Nephron (organoid): ENCODE measurements at regions not wholly inside any gene's neighbourhood (a gene's known extent, or its start where the extent isn't known, plus 50 kb on each side); places are given as distances from the start of the nearest gene placed in this dataset.

Experiments used
- H3K27ac Mint-ChIP-seq, 3 experiments: 2 replicates each; pipeline ENCODE4 v1.8.0; 2020; ENCODE audit warnings: mixed read lengths in 3 of 3, mild to moderate bottlenecking in 2 of 3, moderate library complexity in 1 of 3
- H3K27me3 Mint-ChIP-seq: 2 replicates; pipeline ENCODE4 v1.8.0; 2021; ENCODE audit warnings: low read depth, mild to moderate bottlenecking, moderate library complexity, mixed read lengths
- H3K36me3 Mint-ChIP-seq: 2 replicates; pipeline ENCODE4 v1.8.0; 2020; ENCODE audit warnings: low read depth, mixed read lengths
- H3K4me1 Mint-ChIP-seq: 2 replicates; pipeline ENCODE4 v1.8.0; 2020; ENCODE audit warnings: mixed read lengths
- H3K4me3 Mint-ChIP-seq, 3 experiments: 2 replicates each; pipeline ENCODE4 v1.8.0; 2020; ENCODE audit warnings: mild to moderate bottlenecking in 3 of 3, mixed read lengths in 3 of 3, moderate library complexity in 2 of 3
- H3K9me3 Mint-ChIP-seq: 2 replicates; pipeline ENCODE4 v1.8.0; 2020; ENCODE audit warnings: mixed read lengths
- CTCF ChIP-seq, 3 experiments: fragments of 200-600 bp; sonication (generic); IDR thresholded peaks; one replicate each; pipeline ENCODE4 v1.5.0; 2021; ENCODE audit warnings: antibody characterized with exemption in 3 of 3; ENCODE audit not compliant: unreplicated experiment in 3 of 3

GRCh38 chr16:22630242-22630641 lies 119.6 kb downstream of the NPIPB5 start:
- Mint-ChIP-seq H3K27me3 (no peaks in the 10 kb centered on the region), H3K27ac (no peak overlapping the region), H3K4me1 (no peaks in the 10 kb centered on the region), H3K36me3 (no peaks in the 10 kb centered on the region), H3K9me3 (no peaks in the 10 kb centered on the region), H3K4me3 (no peak overlapping the region)
- TF ChIP-seq CTCF (IDR thresholded peaks at IDR 0.05; ENCODE audit: unreplicated experiment in 3 of 3), result no peak

GRCh38 chr16:22631264-22631663 lies 120.6 kb downstream of the NPIPB5 start:
- Mint-ChIP-seq H3K27ac (no peak overlapping the region), H3K4me1 (no peaks in the 10 kb centered on the region), H3K9me3 (no peaks in the 10 kb centered on the region), H3K27me3 (peaks cover 6% of the 10 kb centered on the region), H3K4me3 (no peak overlapping the region), H3K36me3 (no peaks in the 10 kb centered on the region)
- TF ChIP-seq CTCF (IDR thresholded peaks at IDR 0.05; ENCODE audit: unreplicated experiment in 3 of 3), result no peak

- no peaks in the 10 kb centered on the region for H3K9me3 Mint-ChIP-seq
- no peak overlapping the region for H3K27ac Mint-ChIP-seq
- no peak overlapping the region for H3K4me3 Mint-ChIP-seq
- no peaks in the 10 kb centered on the region for H3K4me1 Mint-ChIP-seq
- H3K36me3 Mint-ChIP-seq, result no peaks in the 10 kb centered on the region
- peaks cover 6% of the 10 kb centered on the region for H3K27me3 Mint-ChIP-seq
- no peak for TF ChIP-seq CTCF (IDR thresholded peaks at IDR 0.05; ENCODE audit: unreplicated experiment in 3 of 3)
Observed at GRCh38 chr16:22632606-22633005, 121.9 kb downstream of the NPIPB5 start.

GRCh38 chr16:22633280-22633679 lies 122.6 kb downstream of the NPIPB5 start:
- Mint-ChIP-seq H3K36me3 (no peaks in the 10 kb centered on the region), H3K27me3 (peaks cover 6% of the 10 kb centered on the region), H3K4me3 (no peak overlapping the region), H3K4me1 (no peaks in the 10 kb centered on the region), H3K9me3 (no peaks in the 10 kb centered on the region), H3K27ac (no peak overlapping the region)
- TF ChIP-seq CTCF (IDR thresholded peaks at IDR 0.05; ENCODE audit: unreplicated experiment in 3 of 3), result no peak

DNA sequence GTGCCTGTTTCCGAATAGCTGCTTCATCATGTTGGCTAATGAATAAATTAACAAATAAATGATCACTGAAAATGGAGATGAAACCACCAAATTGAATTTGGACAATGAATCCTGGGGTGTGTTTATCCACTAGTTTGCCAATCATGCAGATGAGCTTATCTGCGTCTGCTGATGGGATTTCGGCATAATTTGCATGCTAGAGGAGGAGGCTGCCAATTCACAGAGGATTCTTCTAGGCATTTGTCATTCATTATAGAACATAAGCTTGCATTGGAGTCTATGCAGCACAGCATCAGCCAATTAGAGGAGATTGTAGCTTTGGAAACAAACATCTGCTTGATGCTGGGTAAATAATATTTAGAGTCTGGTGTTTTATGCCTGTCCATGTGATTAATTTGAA lies 123.1 kb downstream of the NPIPB5 start:
- H3K9me3 Mint-ChIP-seq, result no peaks in the 10 kb centered on the region
- no peak overlapping the region for H3K4me3 Mint-ChIP-seq
- H3K27me3 Mint-ChIP-seq, result peaks cover 6% of the 10 kb centered on the region
- no peak for TF ChIP-seq CTCF (IDR thresholded peaks at IDR 0.05; ENCODE audit: unreplicated experiment in 3 of 3)
- H3K36me3 Mint-ChIP-seq, result no peaks in the 10 kb centered on the region
- H3K27ac Mint-ChIP-seq, result no peak overlapping the region
- no peaks in the 10 kb centered on the region for H3K4me1 Mint-ChIP-seq

- Mint-ChIP-seq H3K4me3 (no peak overlapping the region), H3K4me1 (no peaks in the 10 kb centered on the region), H3K9me3 (no peaks in the 10 kb centered on the region), H3K27ac (no peak overlapping the region), H3K27me3 (peaks cover 6% of the 10 kb centered on the region), H3K36me3 (no peaks in the 10 kb centered on the region)
- TF ChIP-seq CTCF (IDR thresholded peaks at IDR 0.05; ENCODE audit: unreplicated experiment in 3 of 3), result no peak
Observed at GRCh38 chr16:22634954-22635353, 124.3 kb downstream of the NPIPB5 start.
